Adrenal gland (tissue), 9 donors: ENCODE measurements at regions not wholly inside any gene's neighbourhood (a gene's known extent, or its start where the extent isn't known, plus 50 kb on each side); places are given as distances from the start of the nearest gene placed in this dataset.

ENCODE experiments used
- DNase-seq, 7 donors: peaks; one replicate each; pipeline ENCODE4 v3.0.0-alpha.2; 2019 to 2020
- H3K27ac ChIP-seq, 5 donors: fragments of 200-600 bp; sonication (generic) in 4 of 5; 1 replicate in 3 of 5; 2 replicates in 2 of 5; pipeline versions ENCODE4 v1.5.1 to v1.8.0; 2016 to 2020; ENCODE audit warnings: mild to moderate bottlenecking in 1 of 5
- H3K27me3 ChIP-seq: fragments of 200-600 bp; 2 replicates; pipeline ENCODE4 v1.8.0; 2021
- H3K36me3 ChIP-seq, 2 donors: fragments of 200-600 bp; replicated peaks in 1 of 2; 1 replicate in 1 of 2; 2 replicates in 1 of 2; pipeline versions ENCODE4 v1.5.1 to v1.8.0; 2018 to 2022
- H3K4me1 ChIP-seq, 2 donors: fragments of 200-600 bp; replicated peaks in 1 of 2; 1 replicate in 1 of 2; 2 replicates in 1 of 2; pipeline versions ENCODE4 v1.5.1 to v1.8.0; 2018 to 2021
- H3K4me3 ChIP-seq, 4 donors: fragments of 200-600 bp; sonication (generic) in 3 of 4; one replicate each; pipeline ENCODE4 v1.5.1; 2016 to 2018
- H3K9me3 ChIP-seq, 3 donors: fragments of 200-600 bp; sonication (generic) in 1 of 3; replicated peaks in 1 of 3; 1 replicate in 2 of 3; 2 replicates in 1 of 3; pipeline versions ENCODE4 v1.5.1 to v1.8.0; 2016 to 2021
- POLR2A ChIP-seq, 2 donors: fragments of 450-650 bp; IDR thresholded peaks; one replicate each; pipeline ENCODE4 v1.6.1; 2017; ENCODE audit warnings: antibody characterized with exemption in 2 of 2, mild to moderate bottlenecking in 2 of 2, moderate library complexity in 1 of 2
- WGBS, 4 donors: extraction: QIAGEN DNeasy Blood & Tissue Kit in 2 of 4; methylation state at CpG; one replicate each; pipeline versions ENCODE4 v1.1.5 to v1.1.7; 2013 to 2017; 5-methylcytosine and 5-hydroxymethylcytosine counted together
- intact Hi-C, 2 donors: fragments of 100-400 bp; cut with DNase I; formaldehyde crosslinking; loops; one replicate each; pipeline versions ENCODE4 v1.14.1 to v1.15.0; 2022 to 2023
- TF ChIP-seq, protein P1 (sequence below), 6 experiments: fragments of 450-650 bp in 4 of 6; fragments of 200-600 bp in 2 of 6; sonication (generic) in 1 of 6; IDR thresholded peaks; 1 replicate in 5 of 6; 2 replicates in 1 of 6; pipeline versions ENCODE4 v1.5.1 to v1.8.0; 2016 to 2021; ENCODE audit warnings: antibody characterized with exemption in 6 of 6, mild to moderate bottlenecking in 2 of 6, moderate library complexity in 1 of 6
- donor health status: healthy with polysubstance abuse.
- donor health status: Bipolar disorder and iron deficiency.
- donor health status: DM: yes; HTN: yes; CAD: no.
- donor health status: DM: no; HTN: no; CAD: no.
- donor health status: DM: no; HTN: no; CAD: no.

GRCh38 chr2:155273323-155273722 lies 574.8 kb downstream of the KCNJ3 start:
- Histone ChIP-seq H3K4me1 (no peaks in the 10 kb centered on the region), H3K9me3 (no peaks in the 10 kb centered on the region), H3K27me3 (no peaks in the 10 kb centered on the region), H3K36me3 (no peaks in the 10 kb centered on the region), H3K27ac (no peak overlapping the region), H3K4me3 (no peak overlapping the region)
- intact Hi-C loops: no loop called here
- no peak for TF ChIP-seq POLR2A (IDR thresholded peaks at IDR 0.05)
- TF ChIP-seq, protein P1, sequence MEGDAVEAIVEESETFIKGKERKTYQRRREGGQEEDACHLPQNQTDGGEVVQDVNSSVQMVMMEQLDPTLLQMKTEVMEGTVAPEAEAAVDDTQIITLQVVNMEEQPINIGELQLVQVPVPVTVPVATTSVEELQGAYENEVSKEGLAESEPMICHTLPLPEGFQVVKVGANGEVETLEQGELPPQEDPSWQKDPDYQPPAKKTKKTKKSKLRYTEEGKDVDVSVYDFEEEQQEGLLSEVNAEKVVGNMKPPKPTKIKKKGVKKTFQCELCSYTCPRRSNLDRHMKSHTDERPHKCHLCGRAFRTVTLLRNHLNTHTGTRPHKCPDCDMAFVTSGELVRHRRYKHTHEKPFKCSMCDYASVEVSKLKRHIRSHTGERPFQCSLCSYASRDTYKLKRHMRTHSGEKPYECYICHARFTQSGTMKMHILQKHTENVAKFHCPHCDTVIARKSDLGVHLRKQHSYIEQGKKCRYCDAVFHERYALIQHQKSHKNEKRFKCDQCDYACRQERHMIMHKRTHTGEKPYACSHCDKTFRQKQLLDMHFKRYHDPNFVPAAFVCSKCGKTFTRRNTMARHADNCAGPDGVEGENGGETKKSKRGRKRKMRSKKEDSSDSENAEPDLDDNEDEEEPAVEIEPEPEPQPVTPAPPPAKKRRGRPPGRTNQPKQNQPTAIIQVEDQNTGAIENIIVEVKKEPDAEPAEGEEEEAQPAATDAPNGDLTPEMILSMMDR (IDR thresholded peaks at IDR 0.05): no peak
- WGBS, 4 donors: 73 to 88% (median 87%) methylated on average over 3 of the region's 3 CpGs
- no peak for DNase-seq

- no peaks in the 10 kb centered on the region for H3K27me3 ChIP-seq
- peaks cover 0 to 4% (median 0%) of the 10 kb centered on the region in 3 donors for H3K9me3 ChIP-seq
- no peak overlapping the region for H3K27ac ChIP-seq
- no peaks in the 10 kb centered on the region for H3K4me1 ChIP-seq
- no peaks in the 10 kb centered on the region for H3K36me3 ChIP-seq
- no peak for DNase-seq
- intact Hi-C loops: no loop called here
- no peak overlapping the region for H3K4me3 ChIP-seq
- TF ChIP-seq, protein P1 (IDR thresholded peaks at IDR 0.05): no peak
- no peak for TF ChIP-seq POLR2A (IDR thresholded peaks at IDR 0.05)
- 60 to 82% (median 78%) methylated on average over 2 to 3 of the region's 3 CpGs for WGBS, 4 donors
These were observed 568.1 kb downstream of the KCNJ3 start for GRCh38 chr2:155266583-155266982.

GRCh38 chr2:155266109-155266508 lies 567.6 kb downstream of the KCNJ3 start:
- Histone ChIP-seq H3K9me3 (peaks cover 0 to 4% (median 0%) of the 10 kb centered on the region in 3 donors), H3K27me3 (no peaks in the 10 kb centered on the region), H3K4me3 (no peak overlapping the region), H3K36me3 (no peaks in the 10 kb centered on the region), H3K4me1 (no peaks in the 10 kb centered on the region), H3K27ac (no peak overlapping the region)
- DNase-seq: no peak
- WGBS, 4 donors: 69 to 82% (median 79%) methylated on average over 1 of the region's 1 CpG; no CpG with 5 or more reads in 1 of the 4 donors
- intact Hi-C loops: no loop called here
- no peak for TF ChIP-seq POLR2A (IDR thresholded peaks at IDR 0.05)
- TF ChIP-seq, protein P1 (IDR thresholded peaks at IDR 0.05): no peak

- no peaks in the 10 kb centered on the region for H3K9me3 ChIP-seq
- H3K27ac ChIP-seq: no peak overlapping the region
- TF ChIP-seq, protein P1 (IDR thresholded peaks at IDR 0.05): no peak
- no peak for TF ChIP-seq POLR2A (IDR thresholded peaks at IDR 0.05)
- no peaks in the 10 kb centered on the region for H3K36me3 ChIP-seq
- H3K4me3 ChIP-seq: no peak overlapping the region
- H3K27me3 ChIP-seq: no peaks in the 10 kb centered on the region
- DNase-seq: no peak
- intact Hi-C loops: no loop called here
- 75 to 89% (median 88%) methylated on average over 6 of the region's 6 CpGs for WGBS, 4 donors
- H3K4me1 ChIP-seq: no peaks in the 10 kb centered on the region
These were observed 558.3 kb downstream of the KCNJ3 start for GRCh38 chr2:155256803-155257202.
